IPS DF 4.7 (cell line): ENCODE measurements at regions not wholly inside any gene's neighbourhood (a gene's known extent, or its start where the extent isn't known, plus 50 kb on each side); places are given as distances from the start of the nearest gene placed in this dataset.
"Not testable (repeated sequence)": the region's sequence is repeated elsewhere in the genome, so short reads cannot be mapped to it uniquely, and the experiment has no call there.

Source experiments
- DNase-seq: peaks from one replicate; pipeline ENCODE4 v3.0.0-alpha.2; 2013; ENCODE audit warnings: low spot score; ENCODE audit errors: extremely low read depth

DNA sequence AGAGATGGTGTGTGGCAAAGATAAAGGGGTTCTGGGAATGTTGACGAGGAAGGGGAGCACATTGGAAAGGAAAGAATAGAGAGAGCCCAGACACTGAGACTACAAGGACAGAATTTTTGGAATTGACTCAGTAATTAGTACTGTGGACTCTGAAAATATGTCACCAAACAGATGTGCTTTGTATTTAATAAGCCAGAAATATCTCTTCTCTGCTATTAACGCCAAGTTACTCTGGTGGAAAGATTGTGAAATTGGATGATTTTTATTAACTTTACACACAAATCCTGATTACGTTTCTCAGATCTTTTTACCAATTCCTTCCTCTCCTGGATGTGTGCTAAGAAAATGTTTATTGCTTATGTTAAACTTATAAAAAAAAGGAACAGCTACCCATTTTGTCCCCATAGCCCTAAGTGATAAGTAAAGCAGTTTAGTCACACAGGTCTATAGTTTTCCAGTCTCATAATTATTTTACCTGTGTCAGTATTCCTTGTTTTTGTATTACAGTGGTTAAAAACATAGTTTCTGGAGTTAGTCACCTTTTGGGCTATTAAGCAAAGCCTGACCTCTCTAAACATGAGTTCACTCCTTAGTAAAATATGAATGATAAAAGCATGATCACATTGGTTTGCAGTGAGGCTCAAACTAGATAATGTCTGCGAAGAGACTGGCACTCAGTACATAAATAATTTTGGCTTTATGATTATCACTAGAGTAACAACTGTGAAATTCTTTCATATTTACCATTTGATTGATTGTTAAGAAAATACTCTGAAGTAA, 1068.3 kb downstream of the STIM2 start:
- DNase-seq, result no peak

GRCh38 chr4:27930291-27930690, 1069.7 kb downstream of the STIM2 start:
- DNase-seq, result no peak

GRCh38 chr4:27930976-27931375, 1070.3 kb downstream of the STIM2 start:
- DNase-seq, result no peak

- no peak for DNase-seq
These were observed 1070.9 kb downstream of the STIM2 start for GRCh38 chr4:27931584-27931983.

GRCh38 chr4:27934871-27935270, 1074.2 kb downstream of the STIM2 start:
- DNase-seq, result no peak

DNA sequence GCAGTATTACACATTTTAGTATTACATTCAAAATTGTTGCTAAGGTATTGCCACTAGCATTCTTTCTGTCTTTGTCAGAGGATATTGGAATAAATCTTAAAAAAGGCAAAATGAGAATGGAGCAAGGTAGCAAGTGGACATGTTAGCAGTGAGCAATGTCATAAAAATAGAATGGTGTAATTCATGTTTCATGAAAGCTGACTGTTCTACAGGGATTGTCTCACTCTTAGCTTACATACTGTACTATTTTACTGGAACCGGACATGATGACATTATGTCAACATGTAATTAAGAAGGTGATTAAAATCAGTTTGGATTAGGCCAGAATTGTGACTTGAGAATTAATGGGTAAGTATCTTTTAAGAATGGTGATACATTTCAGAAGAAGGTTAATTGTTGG, 1086.2 kb downstream of the STIM2 start:
- DNase-seq, result no peak

DNA sequence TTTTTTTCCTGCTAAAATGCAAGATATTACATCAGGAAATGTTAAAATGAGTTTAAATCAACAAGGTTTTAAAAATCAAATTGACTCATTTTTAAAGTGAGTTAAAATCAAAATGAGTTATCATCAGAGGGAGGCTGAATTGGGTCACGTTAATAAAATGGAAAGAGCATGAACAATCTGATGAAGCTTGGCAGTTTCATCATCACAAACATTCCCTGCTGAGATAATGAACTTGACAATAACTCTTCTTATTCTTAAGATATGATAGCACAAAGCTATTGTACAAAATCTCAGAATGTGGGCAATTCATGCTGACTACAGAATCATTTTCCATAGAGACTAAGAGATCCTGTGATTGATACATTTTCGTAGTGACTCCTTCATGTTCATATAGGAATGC, 1086.7 kb downstream of the STIM2 start:
- no peak for DNase-seq

DNA sequence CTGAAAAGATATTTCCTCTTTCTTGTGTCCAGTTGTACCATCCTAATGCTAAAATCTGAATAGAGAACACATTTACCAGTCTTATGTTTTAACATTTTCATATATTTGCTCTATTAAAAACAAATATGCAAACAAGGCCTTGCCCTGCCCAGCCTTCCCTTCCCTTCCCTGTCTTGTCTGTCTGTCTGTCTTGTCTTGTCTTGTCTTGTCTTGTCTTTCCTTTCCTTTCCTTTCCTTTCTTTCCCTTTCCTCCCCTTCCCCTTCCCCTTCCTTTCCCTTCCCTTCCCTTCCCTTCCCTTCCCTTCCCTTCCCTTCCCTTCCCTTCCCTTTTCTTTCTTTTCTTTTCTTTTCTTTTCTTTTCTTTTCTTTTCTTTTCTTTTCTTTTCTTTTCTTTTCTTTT, 1103.5 kb downstream of the STIM2 start:
- no peak for DNase-seq

GRCh38 chr4:27966664-27967063, 1106.0 kb downstream of the STIM2 start:
- DNase-seq, result no peak

DNA sequence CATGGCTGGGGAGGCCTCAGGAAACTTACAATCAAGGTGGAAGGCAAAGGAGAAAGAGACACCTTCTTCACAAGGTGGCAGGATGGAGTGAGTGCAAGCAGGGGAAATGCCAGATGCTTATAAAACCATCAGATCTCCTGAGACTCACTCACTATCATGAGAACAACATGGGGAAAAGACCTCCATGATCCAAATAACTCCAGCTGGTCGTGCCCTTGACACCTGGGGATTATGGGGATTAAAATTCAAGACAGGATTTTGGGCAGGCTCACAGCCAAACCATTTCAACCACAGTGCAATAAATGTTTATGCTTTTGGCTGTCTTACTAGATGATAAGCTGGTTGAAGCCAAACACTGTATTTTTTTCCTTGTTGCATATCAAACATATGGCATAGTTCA, 1112.4 kb downstream of the STIM2 start:
- no peak for DNase-seq

DNA sequence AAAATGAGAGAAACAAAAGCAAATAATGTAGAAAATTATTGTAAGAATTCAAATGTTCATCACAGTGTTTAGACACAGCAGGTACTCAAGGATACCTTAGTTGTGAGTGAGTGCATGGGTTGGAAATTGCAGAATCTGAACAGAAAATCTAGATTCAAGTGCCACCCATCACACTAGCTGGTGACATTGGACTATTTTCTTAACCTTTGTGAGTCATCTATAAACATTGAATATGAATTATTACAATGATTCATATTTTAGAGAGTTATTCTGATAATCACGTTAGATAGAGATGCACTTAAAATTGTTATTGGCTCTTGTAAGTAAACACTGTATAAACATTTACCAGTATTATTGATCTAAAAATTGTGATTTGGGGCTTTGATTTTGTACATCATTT, 1113.1 kb downstream of the STIM2 start:
- DNase-seq, result no peak

GRCh38 chr4:27974339-27974738, 1113.7 kb downstream of the STIM2 start:
- no peak for DNase-seq

GRCh38 chr4:27974881-27975280, 1114.2 kb downstream of the STIM2 start:
- DNase-seq, result not testable (repeated sequence)

DNA sequence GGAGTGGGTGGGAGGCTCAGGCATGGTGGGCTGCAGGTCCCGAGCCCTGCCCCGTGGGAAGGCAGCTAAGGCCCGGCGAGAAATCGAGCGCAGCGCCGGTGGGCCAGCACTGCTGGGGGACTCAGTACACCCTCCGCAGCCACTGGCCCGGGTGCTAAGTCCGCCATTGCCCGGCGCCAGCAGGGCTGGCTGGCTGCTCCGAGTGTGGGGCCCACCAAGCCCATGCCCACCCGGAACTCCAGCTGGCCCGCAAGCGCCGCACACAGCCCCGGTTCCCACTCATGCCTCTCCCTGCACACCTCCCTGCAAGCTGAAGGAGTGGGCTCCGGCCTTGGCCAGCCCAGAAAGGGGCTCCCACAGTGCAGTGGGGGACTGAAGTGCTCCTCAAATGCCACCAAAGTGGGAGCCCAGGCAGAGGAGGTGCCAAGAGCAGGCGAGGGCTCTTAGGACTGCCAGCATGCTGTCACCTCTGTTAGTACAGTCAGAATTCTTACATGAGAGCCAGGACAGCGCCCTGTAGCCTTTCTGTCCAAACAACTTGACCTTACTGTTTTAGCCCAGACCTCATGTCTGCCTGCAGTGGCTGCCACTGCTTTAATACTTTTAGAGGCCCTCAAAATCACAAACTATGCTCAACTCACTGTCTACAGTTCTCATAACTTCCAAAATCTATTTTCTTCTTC, 1117.9 kb downstream of the STIM2 start:
- not testable (repeated sequence) for DNase-seq

DNA sequence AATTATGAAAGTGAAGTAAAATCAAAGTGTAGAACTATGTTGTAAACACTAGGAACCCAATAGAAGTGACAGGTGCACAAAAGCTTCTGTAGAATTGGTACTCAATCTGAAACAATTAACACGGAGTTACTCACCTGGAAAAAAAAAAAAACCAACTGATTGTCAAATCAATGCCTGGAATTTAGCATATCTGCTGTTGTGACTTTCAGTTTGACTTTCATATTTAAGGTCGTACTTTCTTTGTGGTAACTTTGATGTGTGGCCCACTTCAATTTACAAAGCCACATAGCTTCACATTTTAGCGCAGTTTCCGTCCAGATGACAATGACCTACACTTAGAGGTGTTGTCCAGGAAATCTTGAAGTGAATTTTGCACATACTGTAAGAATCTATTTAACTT, 1124.9 kb downstream of the STIM2 start:
- no peak for DNase-seq

GRCh38 chr4:27986476-27986875, 1125.8 kb downstream of the STIM2 start:
- no peak for DNase-seq

GRCh38 chr4:28001698-28002097, 1141.1 kb downstream of the STIM2 start:
- no peak for DNase-seq

GRCh38 chr4:28004520-28004919, 1143.9 kb downstream of the STIM2 start:
- no peak for DNase-seq

GRCh38 chr4:28006021-28006420, 1145.4 kb downstream of the STIM2 start:
- no peak for DNase-seq

GRCh38 chr4:28007693-28008092, 1147.1 kb downstream of the STIM2 start:
- no peak for DNase-seq

DNA sequence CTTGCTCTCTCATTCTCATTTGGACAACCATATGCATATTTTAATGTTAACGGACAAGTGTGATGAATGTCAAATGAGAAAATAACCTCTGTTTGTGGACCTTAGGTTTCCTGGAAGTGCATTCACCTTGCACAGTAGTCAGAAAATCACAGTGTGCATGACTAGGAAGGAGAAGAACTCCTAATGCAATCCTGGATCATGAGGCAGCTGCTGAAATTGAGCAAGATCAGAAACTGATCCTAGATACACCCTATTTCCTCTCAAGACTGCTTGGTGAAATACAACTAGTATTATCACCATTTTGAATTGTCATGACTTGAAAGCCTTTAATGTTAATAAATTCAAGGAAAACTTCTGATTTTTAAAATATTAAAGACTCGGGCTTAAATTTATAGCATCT, 1148.9 kb downstream of the STIM2 start:
- DNase-seq, result no peak

DNA sequence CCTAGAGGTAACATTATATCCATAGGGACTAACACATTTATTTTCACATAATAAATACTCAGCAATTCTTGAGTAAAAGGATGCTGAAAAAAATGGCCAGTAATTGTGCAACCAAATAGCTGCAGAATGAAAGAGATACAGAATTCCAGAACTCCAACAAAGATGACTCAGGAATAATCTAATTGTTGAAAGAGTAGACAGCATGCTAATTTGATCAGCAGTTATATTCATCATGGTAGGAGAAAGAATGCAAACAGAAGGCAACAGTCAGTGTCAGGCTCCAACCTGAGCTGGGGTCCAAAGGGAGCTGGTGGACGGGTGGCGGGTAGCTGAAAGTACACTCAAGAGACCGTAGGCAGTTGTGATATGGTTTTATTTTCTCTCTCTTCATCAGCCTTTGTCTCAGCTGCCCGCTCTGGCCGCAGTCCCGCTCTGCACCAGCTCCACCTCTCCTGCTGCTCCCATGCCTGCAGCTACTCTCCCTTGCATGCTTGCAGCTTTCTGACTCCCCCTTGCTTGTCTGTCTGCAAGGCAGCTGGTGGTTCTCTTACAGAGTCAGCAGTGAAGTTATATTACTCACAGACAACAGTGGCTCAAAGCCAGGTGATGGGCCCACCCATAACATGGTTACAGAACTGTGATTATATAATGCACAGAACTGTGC, 1150.1 kb downstream of the STIM2 start:
- no peak for DNase-seq

DNA sequence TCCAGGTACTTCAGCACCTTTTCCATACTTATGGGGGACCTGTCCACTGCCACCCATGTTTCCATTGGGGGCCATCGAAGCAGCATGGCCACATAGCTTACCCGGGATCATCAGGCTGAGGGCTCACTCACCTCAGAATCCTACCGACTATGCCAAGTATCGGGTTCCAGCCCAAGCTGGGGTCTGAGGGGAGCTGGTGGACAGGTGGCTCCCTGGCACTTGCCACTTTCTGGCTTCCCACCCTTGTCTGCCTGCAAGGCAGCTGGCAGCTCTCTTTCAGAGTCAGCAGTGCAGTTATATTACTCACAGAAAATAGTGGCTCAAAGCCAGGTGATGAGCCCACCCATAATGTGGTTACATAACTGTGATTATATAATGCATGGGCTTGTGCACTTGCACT, 1153.8 kb downstream of the STIM2 start:
- DNase-seq, result no peak
